ENCODE measurements at regions not wholly inside any gene's neighbourhood (a gene's known extent, or its start where the extent isn't known, plus 50 kb on each side); places are given as distances from the start of the nearest gene placed in this dataset.

GRCh38 chr3:72137865-72138861, 353.2 kb upstream of the PROK2 start:
- BruUV-seq (replicated peaks): no TSS peak
- Histone ChIP-seq H3K36me3 (ENCODE audit: control insufficient read depth, insufficient read depth, low read length) (no peaks in the 10 kb centered on the region), H3K9ac (ENCODE audit: low read depth, low read length) (no peak overlapping the region), H3K79me1 (ENCODE audit: low read depth in 1 of 2, low read length in 2 of 2) (no peaks in the 10 kb centered on the region), H2AFZ (replicated peaks; ENCODE audit: low read length, poor library complexity) (no peak overlapping the region), H2BK5ac (ENCODE audit: low read depth, low read length, poor library complexity, severe bottlenecking) (no peak overlapping the region), H2AK5ac (ENCODE audit: low read depth, low read length) (no peak overlapping the region), H2BK20ac (ENCODE audit: low read depth, low read length) (no peak overlapping the region), H3K27ac (ENCODE audit: insufficient read depth, low read length) (no peak overlapping the region), H3K27me3 (ENCODE audit: control insufficient read depth, insufficient read depth, low read length) (peaks cover 36% of the 10 kb centered on the region), H4K91ac (ENCODE audit: insufficient read depth, low read depth, low read length) (no peak overlapping the region), H4K20me1 (ENCODE audit: insufficient read depth, low read length) (no peaks in the 10 kb centered on the region), H2BK15ac (ENCODE audit: low read depth, low read length) (no peak overlapping the region), H4K8ac (ENCODE audit: low read depth in 2 of 2, low read length in 2 of 2) (no peak overlapping the region), H3K4me2 (ENCODE audit: low read depth, low read length) (no peak overlapping the region), H2BK120ac (ENCODE audit: low read depth, low read length) (no peak overlapping the region), H3K14ac (replicated peaks; ENCODE audit: low read depth, low read length) (no peak overlapping the region), H3K4me1 (ENCODE audit: control insufficient read depth, insufficient read depth, low read length) (no peaks in the 10 kb centered on the region), H2AK9ac (replicated peaks; ENCODE audit: low read depth, low read length, poor library complexity) (no peak overlapping the region), H3K56ac (ENCODE audit: extremely low read depth, insufficient read depth, low read length) (no peak overlapping the region), H4K5ac (ENCODE audit: low read depth, low read length) (no peak overlapping the region), H3K4ac (ENCODE audit: low read depth, low read length) (no peak overlapping the region), H3K9me3 (ENCODE audit: control insufficient read depth, insufficient read depth, low read length) (no peaks in the 10 kb centered on the region; the same call in 1 of the 2 replicates), H3K4me3 (ENCODE audit: insufficient read depth, low read depth, low read length) (no peak overlapping the region), H3K23ac (ENCODE audit: low read depth, low read length) (no peak overlapping the region), H3K9me1 (ENCODE audit: insufficient read depth, low read length) (no peaks in the 10 kb centered on the region), H3K18ac (ENCODE audit: low read depth, low read length) (no peak overlapping the region)
- CTCF ChIA-PET: no interaction called here
- POLR2A ChIA-PET (ENCODE audit: unreplicated experiment): no interaction called here
- intact Hi-C loops (cut with micrococcal nuclease): no loop called here
- dilution Hi-C loops (cut with HindIII; ENCODE audit: low sequenced_read_pairs, unreplicated experiment): no loop called here
- in situ Hi-C loops (cut with MboI; ENCODE audit: low sequenced_read_pairs): no loop called here
- ATAC-seq (ENCODE audit: low read depth): no peak
- no peak for DNase-seq
- TF ChIP-seq CEBPB (IDR thresholded peaks at IDR 0.05; ENCODE audit: low read depth, low read length): no peak
- no peak for TF ChIP-seq MAZ (IDR thresholded peaks at IDR 0.05; ENCODE audit: borderline replicate concordance, low read depth, low read length)
- TF ChIP-seq MAFK (IDR thresholded peaks at IDR 0.05; ENCODE audit: low read depth, low read length): no peak
- no peak for TF ChIP-seq RCOR1 (IDR thresholded peaks at IDR 0.05; ENCODE audit: insufficient replicate concordance, low read length)
- no peak for TF ChIP-seq FOS (IDR thresholded peaks at IDR 0.05; ENCODE audit: low read depth, low read length)
- TF ChIP-seq SMC3 (IDR thresholded peaks at IDR 0.05; ENCODE audit: low read depth, low read length): no peak
- 78% methylated on average over 2 of the region's 9 CpGs; no CpG with 5 or more reads in 1 of the 2 experiments for WGBS, 2 experiments (ENCODE audit: extremely low coverage in 2 of 2, insufficient read length in 1 of 2)

Measured in IMR-90 (cell line).